Neural cell (in vitro differentiated cells): ENCODE measurements at regions not wholly inside any gene's neighbourhood (a gene's known extent, or its start where the extent isn't known, plus 50 kb on each side); places are given as distances from the start of the nearest gene placed in this dataset.
"Not testable (repeated sequence)": the region's sequence is repeated elsewhere in the genome, so short reads cannot be mapped to it uniquely, and the experiment has no call there.

ENCODE experiments used
- H2AFZ ChIP-seq: fragments of 200-600, 300-800 bp; sonication (generic), shearing (Covaris generic); 2 replicates; pipeline ENCODE4 v1.6.0; 2014; ENCODE audit warnings: low read depth, mild to moderate bottlenecking, antibody characterized with exemption, low read length, moderate library complexity
- H3F3A ChIP-seq: fragments of 200-600 bp; shearing (Covaris generic); 2 replicates; pipeline ENCODE4 v1.6.1; 2016; ENCODE audit warnings: mild to moderate bottlenecking, moderate library complexity, mixed read lengths, antibody characterized with exemption, low read length; ENCODE audit not compliant: insufficient read depth, poor library complexity, severe bottlenecking
- H3K27ac ChIP-seq: fragments of 200-600, 300-800 bp; sonication (generic), shearing (Covaris generic); 2 replicates; pipeline ENCODE4 v1.5.1; 2014; ENCODE audit warnings: mild to moderate bottlenecking, low read length, moderate library complexity
- H3K27me3 ChIP-seq: fragments of 300-800, 200-600 bp; sonication (generic), shearing (Covaris generic); 2 replicates; pipeline ENCODE4 v1.6.0; 2014; ENCODE audit warnings: mild to moderate bottlenecking, low read depth, low read length, moderate library complexity; ENCODE audit not compliant: insufficient read depth
- H3K36me3 ChIP-seq: fragments of 300-800, 200-600 bp; sonication (generic), shearing (Covaris generic); 2 replicates; pipeline ENCODE4 v1.5.1; 2014; ENCODE audit warnings: mild to moderate bottlenecking, antibody characterized with exemption, low read length, moderate library complexity; ENCODE audit not compliant: insufficient read depth
- H3K4me2 ChIP-seq: fragments of 300-800, 200-600 bp; sonication (generic), shearing (Covaris generic); 2 replicates; pipeline ENCODE4 v1.6.0; 2014; ENCODE audit warnings: mild to moderate bottlenecking, low read length
- H3K4me3 ChIP-seq: fragments of 300-800, 200-600 bp; sonication (generic), shearing (Covaris generic); 2 replicates; pipeline ENCODE4 v1.5.1; 2014; ENCODE audit warnings: mild to moderate bottlenecking, low read length, moderate library complexity
- H3K79me2 ChIP-seq: fragments of 200-600 bp; shearing (Covaris generic); replicated peaks from 2 replicates; pipeline ENCODE4 v1.6.0; 2014; ENCODE audit warnings: mild to moderate bottlenecking, low read length, moderate library complexity; ENCODE audit not compliant: insufficient read depth
- H3K9ac ChIP-seq: fragments of 300-800, 200-600 bp; sonication (generic), shearing (Covaris generic); 2 replicates; pipeline ENCODE4 v1.6.1; 2016; ENCODE audit warnings: mild to moderate bottlenecking, low read length, mixed read lengths
- H3K9me2 ChIP-seq: fragments of 200-600 bp; shearing (Covaris generic); 2 replicates; pipeline ENCODE4 v1.6.1; 2016; ENCODE audit warnings: mild to moderate bottlenecking, low read length, mixed read lengths; ENCODE audit not compliant: insufficient read depth
- H3K9me3 ChIP-seq: fragments of 200-600, 300-800 bp; sonication (generic), shearing (Covaris generic); 2 replicates; pipeline ENCODE4 v1.6.1; 2016; ENCODE audit warnings: mild to moderate bottlenecking, mixed run types, low read length, moderate library complexity, mixed read lengths
- H4K20me1 ChIP-seq: fragments of 200-600 bp; shearing (Covaris generic); 2 replicates; pipeline ENCODE4 v1.6.1; 2016; ENCODE audit warnings: mild to moderate bottlenecking, mixed run types; ENCODE audit not compliant: insufficient read depth
- EP300 ChIP-seq: fragments of 450-650 bp; conservative IDR thresholded peaks from 2 replicates; pipeline ENCODE4 v1.6.1; 2014; ENCODE audit warnings: antibody characterized with exemption, mild to moderate bottlenecking, moderate library complexity; ENCODE audit not compliant: poor library complexity, severe bottlenecking
- EZH2 ChIP-seq: fragments of 200-600, 300-800 bp; shearing (Covaris generic), sonication (generic); IDR thresholded peaks from 2 replicates; pipeline ENCODE4 v1.6.1; 2014; ENCODE audit warnings: antibody characterized with exemption, low read length, borderline replicate concordance, mild to moderate bottlenecking; ENCODE audit not compliant: insufficient read depth, poor library complexity, severe bottlenecking
- MXI1 ChIP-seq: fragments of 450-650 bp; conservative IDR thresholded peaks from 2 replicates; pipeline ENCODE4 v1.6.1; 2014; ENCODE audit warnings: antibody characterized with exemption, mild to moderate bottlenecking; ENCODE audit not compliant: poor library complexity, severe bottlenecking
- POLR2AphosphoS5 ChIP-seq: IDR thresholded peaks from 2 replicates; pipeline ENCODE4 v1.6.1; 2012
- RAD21 ChIP-seq: fragments of 450-650 bp; conservative IDR thresholded peaks from 2 replicates; pipeline ENCODE4 v1.6.1; 2014; ENCODE audit warnings: antibody characterized with exemption, mild to moderate bottlenecking, moderate library complexity
- SMC3 ChIP-seq: fragments of 450-650 bp; conservative IDR thresholded peaks from 2 replicates; pipeline ENCODE4 v1.6.1; 2014; ENCODE audit warnings: antibody characterized with exemption, mild to moderate bottlenecking, moderate library complexity; ENCODE audit not compliant: poor library complexity
- TAF1 ChIP-seq: IDR thresholded peaks from 2 replicates; pipeline ENCODE4 v1.6.1; 2012; ENCODE audit warnings: low read depth
- TF ChIP-seq, protein P1 (sequence below): IDR thresholded peaks from 2 replicates; pipeline ENCODE4 v1.6.1; 2012; ENCODE audit warnings: borderline replicate concordance
- TF ChIP-seq, protein P2 (sequence below): fragments of 450-650 bp; IDR thresholded peaks from 2 replicates; pipeline ENCODE4 v1.5.1; 2014; ENCODE audit warnings: antibody characterized with exemption, mild to moderate bottlenecking, moderate library complexity; ENCODE audit not compliant: poor library complexity, severe bottlenecking

DNA sequence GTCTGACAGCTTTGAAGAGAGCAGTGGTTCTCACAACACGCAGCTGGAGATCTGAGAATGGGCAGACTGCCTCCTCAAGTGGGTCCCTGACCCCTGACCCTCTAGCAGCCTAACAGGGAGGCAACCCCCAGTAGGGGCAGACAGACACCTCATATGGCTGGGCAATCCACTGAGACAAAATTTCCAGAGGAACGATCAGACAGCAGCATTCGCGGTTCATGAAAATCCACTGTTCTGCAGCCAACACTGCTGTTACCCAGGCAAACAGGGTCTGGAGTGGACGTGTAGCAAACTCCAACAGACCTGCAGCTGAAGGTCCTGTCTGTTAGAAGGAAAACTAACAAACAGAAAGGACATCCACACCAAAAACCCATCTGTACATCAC is 212.1 kb downstream of the FOXD4L6 start:
- not testable (repeated sequence) for H3K79me2 ChIP-seq, H3K4me2 ChIP-seq, H2AFZ ChIP-seq, H3K27me3 ChIP-seq, H3K9me2 ChIP-seq, H3K9ac ChIP-seq, H3F3A ChIP-seq, H3K27ac ChIP-seq, H3K4me3 ChIP-seq, H4K20me1 ChIP-seq, H3K36me3 ChIP-seq
- peaks cover 36% of the 10 kb centered on the region for H3K9me3 ChIP-seq

DNA sequence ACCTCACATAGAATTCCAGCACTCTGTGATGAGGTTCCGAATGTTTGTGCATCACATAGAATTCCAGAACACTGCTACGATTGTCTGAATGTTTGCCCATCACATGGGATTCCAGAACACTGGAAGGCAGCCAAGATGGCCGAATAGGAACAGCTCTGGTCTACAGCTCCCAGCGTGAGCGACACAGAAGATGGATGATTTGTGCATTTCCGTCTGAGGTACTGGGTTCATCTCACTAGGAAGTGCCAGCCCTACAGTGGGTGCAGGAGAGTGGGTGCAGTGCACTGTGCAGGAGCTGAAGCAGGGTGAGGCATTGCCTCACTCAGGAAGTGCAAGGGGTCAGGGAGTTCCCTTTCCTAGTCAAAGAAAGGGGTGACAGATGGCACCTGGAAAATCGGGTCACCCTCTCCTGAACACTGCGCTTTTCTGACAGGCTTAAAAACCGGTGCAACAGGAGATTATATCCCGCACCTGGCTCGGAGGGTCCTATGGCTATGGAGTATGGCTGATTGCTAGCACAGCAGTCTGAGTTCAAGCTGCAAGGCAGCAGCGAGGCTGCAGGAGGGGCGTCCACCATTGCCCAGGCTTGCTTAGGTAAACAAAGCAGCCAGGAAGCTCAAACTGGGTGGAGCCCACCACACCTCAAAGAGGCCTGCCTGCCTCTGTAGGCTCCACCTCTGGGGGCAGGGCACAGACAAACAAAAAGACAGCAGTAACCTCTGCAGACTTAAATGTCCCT is 212.7 kb downstream of the FOXD4L6 start:
- H2AFZ ChIP-seq, H3K27me3 ChIP-seq, H3K79me2 ChIP-seq, H3F3A ChIP-seq, H3K9me2 ChIP-seq, H3K27ac ChIP-seq, H3K36me3 ChIP-seq, H3K9ac ChIP-seq, H3K4me2 ChIP-seq, H4K20me1 ChIP-seq, H3K4me3 ChIP-seq: not testable (repeated sequence)
- H3K9me3 ChIP-seq, result peaks cover 37% of the 10 kb centered on the region

DNA sequence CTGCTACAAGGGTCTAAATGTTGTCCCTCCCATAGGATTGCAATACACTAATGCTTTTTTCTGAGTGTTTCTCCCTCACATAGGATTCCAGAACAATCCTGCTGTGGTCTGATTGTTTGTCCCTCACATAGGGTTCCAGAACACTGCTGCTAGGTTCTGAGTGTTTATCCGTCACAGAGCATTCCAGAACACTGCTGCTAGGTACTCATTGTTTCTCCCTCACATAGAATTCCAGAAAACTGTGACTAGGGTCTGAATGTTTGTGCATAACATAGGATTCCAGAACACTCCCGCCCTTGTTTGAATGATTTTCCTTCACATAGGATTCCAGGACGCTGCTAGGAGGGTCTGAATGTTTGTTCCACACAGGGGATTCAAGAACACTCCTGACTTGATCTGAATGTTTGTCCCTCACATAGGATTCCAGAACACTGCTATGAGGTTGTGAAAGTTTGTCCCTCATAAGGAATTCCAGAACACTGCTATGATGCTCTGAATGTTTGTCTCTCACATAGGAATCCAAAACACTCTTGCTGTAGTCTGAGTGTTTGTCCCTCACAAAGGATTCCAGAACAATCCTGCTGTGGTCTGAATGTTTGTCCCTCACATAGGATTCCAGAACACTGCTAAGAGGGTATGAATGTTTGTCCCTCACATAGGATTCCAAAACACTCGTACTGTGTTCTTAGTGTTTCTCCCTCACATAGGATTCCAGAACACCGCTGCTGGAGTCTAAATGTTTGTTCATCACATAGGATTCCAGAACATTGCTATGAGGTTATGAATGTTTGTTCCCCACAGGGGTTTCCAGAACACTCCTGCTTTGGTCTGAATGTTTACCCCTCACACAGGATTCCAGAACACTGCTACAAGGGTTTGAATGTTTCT is 213.5 kb downstream of the FOXD4L6 start:
- Histone ChIP-seq H4K20me1 (no peaks in the 10 kb centered on the region), H3K36me3 (no peaks in the 10 kb centered on the region), H3K27me3 (no peaks in the 10 kb centered on the region), H3K4me3 (no peak overlapping the region), H3K9ac (no peak overlapping the region), H3K9me3 (peaks cover 44% of the 10 kb centered on the region), H2AFZ (no peak overlapping the region), H3K79me2 (no peaks in the 10 kb centered on the region), H3F3A (no peaks in the 10 kb centered on the region), H3K27ac (no peak overlapping the region), H3K4me2 (no peak overlapping the region), H3K9me2 (no peaks in the 10 kb centered on the region)
- TF ChIP-seq, protein P1, sequence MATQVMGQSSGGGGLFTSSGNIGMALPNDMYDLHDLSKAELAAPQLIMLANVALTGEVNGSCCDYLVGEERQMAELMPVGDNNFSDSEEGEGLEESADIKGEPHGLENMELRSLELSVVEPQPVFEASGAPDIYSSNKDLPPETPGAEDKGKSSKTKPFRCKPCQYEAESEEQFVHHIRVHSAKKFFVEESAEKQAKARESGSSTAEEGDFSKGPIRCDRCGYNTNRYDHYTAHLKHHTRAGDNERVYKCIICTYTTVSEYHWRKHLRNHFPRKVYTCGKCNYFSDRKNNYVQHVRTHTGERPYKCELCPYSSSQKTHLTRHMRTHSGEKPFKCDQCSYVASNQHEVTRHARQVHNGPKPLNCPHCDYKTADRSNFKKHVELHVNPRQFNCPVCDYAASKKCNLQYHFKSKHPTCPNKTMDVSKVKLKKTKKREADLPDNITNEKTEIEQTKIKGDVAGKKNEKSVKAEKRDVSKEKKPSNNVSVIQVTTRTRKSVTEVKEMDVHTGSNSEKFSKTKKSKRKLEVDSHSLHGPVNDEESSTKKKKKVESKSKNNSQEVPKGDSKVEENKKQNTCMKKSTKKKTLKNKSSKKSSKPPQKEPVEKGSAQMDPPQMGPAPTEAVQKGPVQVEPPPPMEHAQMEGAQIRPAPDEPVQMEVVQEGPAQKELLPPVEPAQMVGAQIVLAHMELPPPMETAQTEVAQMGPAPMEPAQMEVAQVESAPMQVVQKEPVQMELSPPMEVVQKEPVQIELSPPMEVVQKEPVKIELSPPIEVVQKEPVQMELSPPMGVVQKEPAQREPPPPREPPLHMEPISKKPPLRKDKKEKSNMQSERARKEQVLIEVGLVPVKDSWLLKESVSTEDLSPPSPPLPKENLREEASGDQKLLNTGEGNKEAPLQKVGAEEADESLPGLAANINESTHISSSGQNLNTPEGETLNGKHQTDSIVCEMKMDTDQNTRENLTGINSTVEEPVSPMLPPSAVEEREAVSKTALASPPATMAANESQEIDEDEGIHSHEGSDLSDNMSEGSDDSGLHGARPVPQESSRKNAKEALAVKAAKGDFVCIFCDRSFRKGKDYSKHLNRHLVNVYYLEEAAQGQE, result no peak
- TF ChIP-seq EP300 (no peak), MXI1 (no peak), SMC3 (no peak), EZH2 (no peak), TAF1 (no peak), POLR2AphosphoS5 (no peak), RAD21 (no peak)
- TF ChIP-seq, protein P2, sequence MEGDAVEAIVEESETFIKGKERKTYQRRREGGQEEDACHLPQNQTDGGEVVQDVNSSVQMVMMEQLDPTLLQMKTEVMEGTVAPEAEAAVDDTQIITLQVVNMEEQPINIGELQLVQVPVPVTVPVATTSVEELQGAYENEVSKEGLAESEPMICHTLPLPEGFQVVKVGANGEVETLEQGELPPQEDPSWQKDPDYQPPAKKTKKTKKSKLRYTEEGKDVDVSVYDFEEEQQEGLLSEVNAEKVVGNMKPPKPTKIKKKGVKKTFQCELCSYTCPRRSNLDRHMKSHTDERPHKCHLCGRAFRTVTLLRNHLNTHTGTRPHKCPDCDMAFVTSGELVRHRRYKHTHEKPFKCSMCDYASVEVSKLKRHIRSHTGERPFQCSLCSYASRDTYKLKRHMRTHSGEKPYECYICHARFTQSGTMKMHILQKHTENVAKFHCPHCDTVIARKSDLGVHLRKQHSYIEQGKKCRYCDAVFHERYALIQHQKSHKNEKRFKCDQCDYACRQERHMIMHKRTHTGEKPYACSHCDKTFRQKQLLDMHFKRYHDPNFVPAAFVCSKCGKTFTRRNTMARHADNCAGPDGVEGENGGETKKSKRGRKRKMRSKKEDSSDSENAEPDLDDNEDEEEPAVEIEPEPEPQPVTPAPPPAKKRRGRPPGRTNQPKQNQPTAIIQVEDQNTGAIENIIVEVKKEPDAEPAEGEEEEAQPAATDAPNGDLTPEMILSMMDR, result no peak
